GOT3 (cell line): ENCODE measurements at regions not wholly inside any gene's neighbourhood (a gene's known extent, or its start where the extent isn't known, plus 50 kb on each side); places are given as distances from the start of the nearest gene placed in this dataset.
"Not testable (repeated sequence)": the region's sequence is repeated elsewhere in the genome, so short reads cannot be mapped to it uniquely, and the experiment has no call there.

Experiments used
- DNase-seq: peaks from one replicate; lab custom pipeline; 2025; ENCODE audit warnings: mixed read lengths; lab: John Stamatoyannopoulos, UW

- no peak for DNase-seq
Observed at GRCh38 chr6:74953708-74954107, 252.1 kb downstream of the COL12A1 start.

- DNase-seq: no peak
Observed at GRCh38 chr6:74946961-74947360, 258.9 kb downstream of the COL12A1 start.

- DNase-seq: no peak
Observed at GRCh38 chr6:74942130-74942529, 263.7 kb downstream of the COL12A1 start.

- DNase-seq: no peak
Observed at GRCh38 chr6:74941424-74941823, 264.4 kb downstream of the COL12A1 start.

- DNase-seq: no peak
Observed at GRCh38 chr6:74939721-74940620, 265.9 kb downstream of the COL12A1 start.

GRCh38 chr6:74939151-74939708 is 266.6 kb downstream of the COL12A1 start:
- no peak for DNase-seq

GRCh38 chr6:74937936-74938335 is 267.9 kb downstream of the COL12A1 start:
- no peak for DNase-seq

- DNase-seq: no peak
Observed at GRCh38 chr6:74936886-74937285, 269.0 kb downstream of the COL12A1 start.

GRCh38 chr6:74932232-74932888 is 273.5 kb downstream of the COL12A1 start:
- no peak for DNase-seq

- no peak for DNase-seq
Observed at GRCh38 chr6:74931558-74931957, 274.3 kb downstream of the COL12A1 start.

GRCh38 chr6:74928203-74928602 is 277.6 kb downstream of the COL12A1 start:
- DNase-seq: no peak

GRCh38 chr6:74927299-74927698 is 278.6 kb downstream of the COL12A1 start:
- no peak for DNase-seq

- DNase-seq: no peak
Observed at GRCh38 chr6:74925683-74926082, 280.2 kb downstream of the COL12A1 start.

GRCh38 chr6:74914888-74915287 is 291.0 kb downstream of the COL12A1 start:
- no peak for DNase-seq

- DNase-seq: no peak
Observed at GRCh38 chr6:74912234-74912633, 293.6 kb downstream of the COL12A1 start.

GRCh38 chr6:74902846-74903245 is 303.0 kb downstream of the COL12A1 start:
- no peak for DNase-seq

GRCh38 chr6:74902089-74902488 is 303.8 kb downstream of the COL12A1 start:
- DNase-seq: no peak

GRCh38 chr6:74901576-74901975 is 304.3 kb downstream of the COL12A1 start:
- no peak for DNase-seq

GRCh38 chr6:74899416-74899815 is 306.4 kb downstream of the COL12A1 start:
- DNase-seq: no peak

- no peak for DNase-seq
Observed at GRCh38 chr6:74892091-74892490, 313.8 kb downstream of the COL12A1 start.

- DNase-seq: no peak
Observed at GRCh38 chr6:74891349-74891831, 314.5 kb downstream of the COL12A1 start.

- DNase-seq: no peak
Observed at GRCh38 chr6:74889635-74890034, 316.2 kb downstream of the COL12A1 start.

- not testable (repeated sequence) for DNase-seq
Observed at GRCh38 chr6:74888741-74889140, 317.1 kb downstream of the COL12A1 start.
